ENCODE measurements at regions not wholly inside any gene's neighbourhood (a gene's known extent, or its start where the extent isn't known, plus 50 kb on each side); places are given as distances from the start of the nearest gene placed in this dataset.
A peak's percentile ranks its signal among the peaks of the same experiment; 100 is the strongest.
"Not testable (repeated sequence)": the region's sequence is repeated elsewhere in the genome, so short reads cannot be mapped to it uniquely, and the experiment has no call there.

DNA sequence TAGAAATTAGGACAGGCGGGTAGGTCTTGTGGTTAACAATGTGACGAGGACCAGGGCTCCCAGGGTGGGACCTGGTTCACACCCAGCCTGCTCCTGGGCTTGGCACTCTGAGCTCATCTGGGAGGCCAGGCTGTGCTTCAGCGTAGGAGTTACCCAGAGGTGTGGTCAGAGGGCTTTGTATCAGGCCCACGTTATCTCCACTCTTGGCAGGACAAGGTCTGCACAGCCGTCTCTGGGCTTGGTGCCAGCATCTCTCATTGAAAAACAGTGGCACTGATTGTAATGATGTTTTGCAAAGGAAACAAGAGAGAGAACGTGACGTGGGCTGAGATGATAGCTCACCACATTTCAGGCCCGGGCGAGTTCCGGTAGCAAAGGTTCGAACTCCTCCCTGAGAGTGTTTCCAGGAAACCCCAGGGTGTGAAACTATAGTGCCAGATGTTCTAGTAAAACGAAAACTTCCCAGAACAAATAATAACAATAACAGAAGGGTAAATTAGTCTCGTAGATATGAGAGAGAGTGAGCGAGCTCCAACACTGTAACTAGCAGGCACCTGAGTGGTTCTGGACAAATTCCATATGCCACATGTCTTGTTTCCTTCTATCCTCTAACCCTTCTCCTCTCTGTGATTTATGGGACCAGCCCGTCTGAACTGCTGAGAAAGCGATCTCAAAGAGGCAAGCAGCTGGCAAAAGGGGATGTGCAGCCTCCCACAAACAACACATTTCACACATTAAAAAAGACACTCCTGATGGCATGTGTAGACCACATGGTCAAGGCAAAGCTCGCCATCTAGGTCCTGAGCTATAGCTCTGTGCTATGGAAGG, 227.3 kb downstream of the KTN1 start:
- peak in 2 of 14 donors; percentile 0 to 4 for DNase-seq

DNA sequence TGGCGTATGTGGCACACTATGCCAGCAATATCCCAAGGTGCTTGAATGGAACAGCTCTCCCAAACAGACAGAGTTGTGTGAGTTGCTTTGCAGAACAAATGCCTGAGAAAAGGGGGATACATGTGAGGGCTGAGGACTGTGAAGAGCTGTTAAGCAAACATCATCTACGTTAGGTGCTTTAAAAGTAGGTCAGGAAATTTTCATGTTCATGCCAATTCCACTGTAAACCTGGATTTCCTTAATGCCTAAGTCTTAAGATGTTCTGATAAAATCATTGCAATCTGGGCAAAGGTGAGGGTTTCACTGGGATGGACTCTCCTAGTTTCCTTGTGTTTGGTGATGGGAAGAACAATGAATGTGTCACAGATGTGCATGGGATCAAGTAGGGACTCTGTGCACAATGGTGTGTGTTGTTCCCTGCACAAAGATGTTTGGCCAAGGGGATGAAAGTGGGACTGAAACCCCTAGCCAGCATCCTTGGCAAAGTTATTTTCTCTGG, 227.9 kb downstream of the KTN1 start:
- no peak for DNase-seq

DNA sequence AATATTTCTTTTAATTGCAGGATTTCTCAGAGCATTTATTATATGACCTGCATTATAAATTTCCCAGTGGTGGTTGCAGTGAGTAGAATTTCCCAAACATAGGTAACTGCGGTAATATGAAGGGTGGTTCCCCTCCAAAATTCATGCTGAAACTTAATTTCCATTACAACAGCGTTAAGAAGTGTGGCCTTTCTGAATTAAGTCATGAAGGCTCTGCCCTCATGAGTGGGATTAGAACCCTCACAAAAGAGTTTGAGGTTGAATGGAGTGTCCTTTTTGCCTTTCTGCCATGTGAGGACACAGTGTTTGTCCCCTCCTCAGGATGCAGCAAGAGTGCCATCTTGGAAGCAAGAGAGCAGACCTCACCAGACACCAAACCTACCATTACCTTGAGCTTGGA, 233.6 kb downstream of the KTN1 start:
- no peak for DNase-seq

DNA sequence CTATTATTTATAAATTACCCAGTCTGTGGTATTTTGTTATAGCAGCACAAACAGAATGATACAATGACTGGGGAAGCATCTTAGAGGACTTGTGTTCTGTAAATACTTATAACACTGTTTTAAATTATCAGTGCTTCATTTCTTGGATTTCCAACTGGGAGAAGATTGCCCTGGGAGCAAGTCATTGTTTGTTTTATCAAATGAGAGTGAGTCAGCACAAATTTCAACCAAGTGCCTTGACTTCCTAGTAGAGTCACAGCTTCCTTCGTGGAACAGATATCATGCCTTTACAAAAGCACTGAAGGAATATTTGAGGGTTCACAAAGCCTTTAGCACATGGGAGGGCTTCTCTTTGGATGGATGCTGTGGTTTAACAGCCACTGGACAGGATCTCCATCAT, 234.1 kb downstream of the KTN1 start:
- no peak for DNase-seq

DNA sequence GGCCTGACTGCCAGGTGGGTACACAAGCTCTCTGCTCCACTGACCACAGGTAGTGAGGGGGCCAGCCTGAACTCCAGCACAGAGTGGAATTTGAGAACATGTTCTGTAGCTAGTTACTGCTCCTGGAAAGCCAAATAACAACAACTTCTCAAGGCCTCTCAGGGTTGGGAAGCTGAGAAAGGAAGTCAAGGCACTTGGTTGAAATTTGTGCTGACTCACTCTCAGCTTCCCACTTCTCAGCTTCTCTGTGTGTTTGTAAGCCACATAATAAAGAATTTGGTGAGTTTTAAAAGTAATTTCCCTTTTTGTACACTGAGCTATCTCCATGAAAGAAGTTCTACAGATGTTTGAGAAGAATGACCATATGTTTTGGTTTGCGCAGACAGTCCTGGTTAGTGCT, 234.9 kb downstream of the KTN1 start:
- no peak for DNase-seq

DNA sequence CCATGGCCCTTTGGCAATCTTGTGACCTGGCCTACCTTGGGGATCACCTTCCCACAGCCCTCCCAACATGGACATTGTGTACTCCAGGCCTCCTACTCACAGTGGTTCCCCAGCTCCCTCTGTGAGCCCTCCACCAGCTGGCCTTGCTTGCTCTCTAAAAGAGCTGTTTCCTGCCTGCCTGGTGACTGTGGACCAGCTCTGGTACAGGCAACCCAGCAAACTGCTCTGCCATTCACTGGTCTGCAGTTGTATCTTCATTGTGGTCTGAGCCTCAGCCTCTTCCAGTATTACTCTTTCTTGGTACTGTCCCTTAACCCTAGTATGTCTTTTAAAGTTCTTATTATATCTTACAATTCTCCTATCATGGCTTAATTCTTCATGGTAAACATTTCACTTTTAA, 236.2 kb downstream of the KTN1 start:
- no peak for DNase-seq

DNA sequence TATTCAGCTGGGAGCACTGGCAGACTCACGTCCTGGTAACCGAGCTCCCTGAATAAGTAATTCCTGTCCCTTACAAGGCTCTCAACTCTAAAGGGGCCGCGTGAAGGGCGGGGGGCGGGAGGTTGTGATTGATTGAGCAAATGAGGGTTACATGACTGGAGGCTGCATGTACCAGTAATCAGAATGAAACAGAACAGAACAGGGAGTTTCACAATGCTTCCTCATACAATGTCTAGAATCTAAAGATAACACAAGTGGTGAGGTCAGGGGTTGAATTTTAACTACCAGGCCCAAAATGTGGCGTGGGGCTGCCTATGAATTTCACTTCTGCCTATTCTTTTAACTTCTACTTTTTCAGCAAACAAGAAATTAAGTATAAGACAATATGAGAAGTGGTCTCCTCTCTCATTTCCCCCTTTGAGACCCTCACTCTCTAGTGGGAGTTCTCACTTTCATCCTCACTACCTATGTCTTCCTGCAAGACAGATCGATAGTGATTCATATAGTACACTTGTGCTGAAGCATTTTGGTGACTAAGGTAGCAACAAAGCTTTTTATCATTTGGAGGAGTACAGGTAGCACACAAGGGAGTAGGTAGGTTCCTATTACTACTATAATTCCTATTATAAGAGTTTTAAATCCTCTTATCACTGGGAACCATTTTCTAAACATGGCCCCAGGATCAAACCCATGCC, 239.8 kb downstream of the KTN1 start:
- DNase-seq: no peak

DNA sequence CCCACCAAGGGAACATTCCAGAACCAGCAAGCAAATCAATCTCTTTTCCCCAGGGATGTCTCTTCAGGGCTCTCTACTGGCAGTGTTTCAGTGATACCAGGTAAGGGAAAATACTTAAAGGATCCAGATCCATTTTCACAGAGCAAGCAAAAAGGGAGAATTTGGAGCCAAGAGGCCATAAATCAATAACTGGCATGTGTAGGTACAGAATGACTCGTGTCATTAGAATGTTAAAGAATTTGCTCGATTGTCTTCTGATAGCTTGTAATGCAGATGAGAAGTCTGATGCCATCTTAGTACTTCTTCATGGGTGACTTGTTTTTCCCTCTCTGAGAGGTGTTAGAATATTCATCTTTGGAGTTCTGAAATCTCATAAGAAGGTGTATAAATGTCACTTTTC, 242.9 kb downstream of the KTN1 start:
- DNase-seq: no peak

DNA sequence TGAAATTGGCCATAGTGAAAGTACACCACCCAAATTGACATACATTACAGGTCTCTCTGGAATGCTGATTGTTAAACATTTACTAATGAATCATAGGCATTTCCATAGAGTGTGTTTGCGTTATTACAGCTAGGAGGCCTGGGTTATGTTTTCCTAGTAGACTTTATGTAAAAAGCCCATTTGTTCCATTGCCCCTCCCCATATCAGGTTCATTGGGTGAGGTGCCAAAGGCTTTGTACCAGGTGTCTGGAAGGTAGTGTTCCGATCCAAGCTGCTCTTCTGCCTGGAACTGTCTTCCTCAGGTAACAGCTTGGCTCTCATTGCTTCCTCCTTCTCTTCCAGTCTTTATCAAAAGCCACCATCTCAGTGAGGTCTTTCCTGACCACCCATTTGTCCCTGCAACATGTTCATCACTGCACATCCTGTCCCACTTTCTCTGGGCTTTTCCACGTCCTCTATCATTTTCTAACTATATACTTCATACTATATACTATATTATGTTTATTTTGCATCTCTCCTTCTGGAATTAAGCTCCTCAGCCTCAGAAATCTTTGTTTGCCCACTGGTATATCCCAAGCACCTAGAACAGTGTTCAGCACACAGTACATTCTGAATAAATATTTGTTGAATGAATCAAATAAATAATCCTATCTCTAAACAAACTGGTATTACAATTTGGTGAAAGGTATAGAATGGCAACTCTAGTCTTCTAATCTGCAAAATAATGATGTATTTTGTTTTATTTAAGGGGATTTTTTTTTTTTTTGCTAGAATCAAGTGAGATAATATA, 252.3 kb downstream of the KTN1 start:
- no peak for DNase-seq

DNA sequence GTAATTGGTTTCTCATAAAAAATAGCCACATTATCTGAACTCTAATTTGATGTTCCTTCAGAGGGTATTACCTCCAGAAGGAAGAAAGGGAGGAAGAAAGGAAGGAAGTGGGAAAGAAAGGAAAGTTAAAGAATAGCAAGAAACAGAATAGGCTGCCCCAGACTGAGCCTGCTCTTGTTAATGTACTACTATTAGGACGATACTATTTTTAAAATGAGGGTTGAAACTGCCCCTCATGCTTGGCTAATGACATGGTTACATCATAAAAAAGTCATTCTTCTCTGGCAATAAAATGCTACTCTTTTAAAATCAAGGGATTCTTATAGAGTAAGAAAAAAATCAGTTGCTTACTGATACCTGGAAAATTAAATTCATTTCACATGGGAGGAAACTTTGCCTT, 253.0 kb downstream of the KTN1 start:
- DNase-seq: no peak

DNA sequence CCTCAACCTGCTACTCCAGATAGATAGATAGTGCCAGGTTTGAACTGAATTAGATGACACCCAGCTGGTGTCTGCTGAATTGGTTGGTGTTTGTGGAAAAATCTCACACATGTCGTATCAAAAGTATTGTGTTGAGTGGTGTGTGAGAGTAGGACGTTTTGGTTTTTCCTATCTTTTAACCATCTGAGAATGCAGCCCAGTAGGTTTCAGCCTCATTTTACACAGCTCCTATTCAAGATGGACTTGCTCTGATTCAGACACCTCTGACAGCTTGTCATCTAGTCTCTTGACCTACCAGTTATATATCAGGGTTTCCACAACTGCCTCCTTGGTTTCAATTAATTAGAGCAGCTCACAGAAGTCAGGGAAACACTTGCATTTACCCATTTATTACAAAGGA, 254.4 kb downstream of the KTN1 start:
- DNase-seq: no peak

DNA sequence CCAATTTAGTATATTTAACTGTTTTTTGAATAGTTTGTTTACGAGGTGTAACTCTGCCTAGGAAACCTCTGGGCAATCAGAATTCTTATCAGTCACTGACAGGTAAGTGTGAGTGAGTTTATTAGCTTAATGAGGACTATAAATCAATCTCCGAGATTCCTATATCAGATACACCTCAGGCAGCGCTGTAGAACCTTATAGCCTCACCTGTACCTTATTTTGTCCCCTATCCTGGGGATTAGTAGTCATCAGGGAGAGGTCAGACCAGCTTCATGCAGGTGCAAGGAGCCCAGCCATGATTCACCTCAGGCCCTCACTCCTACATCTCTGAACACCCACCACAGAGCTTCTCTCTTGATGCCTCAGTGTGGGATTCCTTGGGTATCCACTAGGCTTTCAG, 256.0 kb downstream of the KTN1 start:
- DNase-seq: no peak

DNA sequence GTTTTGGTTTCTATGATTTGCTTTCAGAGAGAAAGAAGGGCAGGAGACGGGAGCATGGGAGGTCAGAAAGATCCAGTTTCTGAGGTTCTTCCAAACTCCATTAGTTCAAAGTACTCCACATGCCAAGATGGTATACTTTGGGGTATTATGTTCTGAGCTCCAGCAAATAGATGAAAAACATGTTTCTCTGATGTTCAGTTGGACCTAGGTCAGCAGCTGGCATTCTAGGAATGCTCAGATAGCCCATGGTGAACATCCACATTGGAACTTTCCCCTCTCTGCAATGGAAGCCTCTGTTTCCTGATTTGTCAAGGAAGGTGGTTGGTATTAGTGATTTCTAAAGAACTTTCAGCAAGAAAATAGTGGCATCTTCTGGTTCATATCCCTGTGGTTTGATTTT, 257.5 kb downstream of the KTN1 start:
- DNase-seq: no peak

DNA sequence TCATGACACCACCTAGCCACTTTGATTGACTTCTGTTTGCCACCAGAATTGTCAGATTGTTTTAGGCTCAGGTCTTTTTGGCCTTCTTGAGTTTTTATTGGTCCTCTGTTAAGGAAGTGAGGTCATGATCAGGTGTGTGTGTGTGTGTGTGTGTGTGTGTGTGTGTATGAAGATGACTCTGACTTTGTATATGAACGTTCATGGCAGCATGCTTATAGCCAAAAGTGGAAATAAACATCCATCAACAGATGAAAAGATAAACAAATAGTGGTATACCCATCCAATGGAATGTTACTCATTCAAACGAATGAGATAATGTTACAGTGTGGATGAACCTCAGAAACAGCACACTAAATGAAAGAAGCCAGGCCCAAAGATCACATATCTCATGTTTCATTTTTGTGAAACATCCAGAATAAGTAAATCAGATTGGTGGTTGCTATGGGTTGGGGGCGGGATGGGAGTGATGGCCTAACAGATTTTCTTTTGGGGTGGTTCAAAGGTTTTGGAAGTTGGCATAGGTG, 258.6 kb downstream of the KTN1 start:
- no peak for DNase-seq

DNA sequence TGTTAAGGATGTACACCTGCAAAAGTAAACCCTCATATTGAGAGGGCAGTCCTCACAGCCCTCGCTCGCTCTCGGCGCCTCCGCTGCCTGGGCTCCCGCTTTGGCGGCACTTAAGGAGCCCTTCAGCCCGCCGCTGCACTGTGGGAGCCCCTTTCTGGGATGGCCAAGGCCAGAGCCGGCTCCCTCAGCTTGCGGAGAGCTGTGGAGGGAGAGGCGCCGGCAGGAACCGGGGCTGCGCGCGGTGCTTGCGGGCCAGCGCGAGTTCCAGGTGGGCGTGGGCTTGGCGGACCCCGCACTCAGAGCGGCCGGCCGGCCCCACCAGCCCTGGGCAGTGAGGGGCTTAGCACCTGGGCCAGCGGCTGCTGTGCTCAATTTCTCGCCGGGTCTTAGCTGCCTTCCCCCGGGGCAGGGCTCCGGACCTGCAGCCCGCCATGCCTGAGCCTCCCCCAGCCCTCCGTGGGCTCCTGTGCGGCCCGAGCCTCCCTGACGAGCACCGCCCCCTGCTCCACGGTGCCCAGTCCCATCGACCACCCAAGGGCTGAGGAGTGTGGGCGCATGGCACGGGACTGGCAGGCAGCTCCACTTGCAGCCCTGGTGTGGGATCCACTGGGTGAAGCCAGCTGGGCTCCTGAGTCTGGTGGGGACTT, 259.4 kb downstream of the KTN1 start:
- not testable (repeated sequence) for DNase-seq

DNA sequence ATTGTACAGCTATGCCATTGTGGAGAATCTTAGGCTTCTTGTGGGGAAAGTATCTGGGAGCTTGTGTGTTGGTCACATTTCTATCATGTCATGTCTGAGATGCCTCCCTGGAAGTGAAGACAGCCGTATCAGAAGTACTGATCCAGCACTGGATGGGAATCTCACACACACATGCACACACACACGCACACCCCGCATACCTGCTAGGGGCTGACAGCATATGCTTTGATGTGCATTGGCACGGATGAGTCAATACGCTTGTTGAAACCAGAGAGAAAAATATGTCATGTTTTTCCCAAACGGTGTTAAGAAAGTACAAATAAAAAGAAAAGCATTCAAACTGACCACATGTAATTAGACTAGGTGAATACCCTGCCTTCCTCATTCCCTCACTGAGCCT, 260.8 kb downstream of the KTN1 start:
- no peak for DNase-seq

DNA sequence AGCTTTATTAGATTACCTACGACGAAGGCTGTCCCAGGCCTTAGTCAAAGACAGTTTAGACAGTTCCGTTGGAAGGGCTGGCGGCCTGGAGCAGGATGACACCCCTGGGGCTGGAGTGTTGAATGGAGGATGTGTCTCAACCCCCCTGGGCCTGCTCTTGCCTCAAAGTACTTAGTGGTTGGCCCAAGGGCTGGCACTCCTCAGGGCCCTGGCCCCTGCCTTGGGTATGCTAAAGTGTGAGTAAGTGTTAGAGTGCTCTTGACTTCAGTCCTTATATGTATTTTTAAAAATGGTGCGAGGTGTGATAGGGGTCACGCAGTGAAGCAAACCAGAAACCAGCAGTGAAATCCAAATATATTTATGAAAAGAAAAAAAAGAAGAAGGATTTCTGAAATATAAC, 261.6 kb downstream of the KTN1 start:
- DNase-seq: no peak

DNA sequence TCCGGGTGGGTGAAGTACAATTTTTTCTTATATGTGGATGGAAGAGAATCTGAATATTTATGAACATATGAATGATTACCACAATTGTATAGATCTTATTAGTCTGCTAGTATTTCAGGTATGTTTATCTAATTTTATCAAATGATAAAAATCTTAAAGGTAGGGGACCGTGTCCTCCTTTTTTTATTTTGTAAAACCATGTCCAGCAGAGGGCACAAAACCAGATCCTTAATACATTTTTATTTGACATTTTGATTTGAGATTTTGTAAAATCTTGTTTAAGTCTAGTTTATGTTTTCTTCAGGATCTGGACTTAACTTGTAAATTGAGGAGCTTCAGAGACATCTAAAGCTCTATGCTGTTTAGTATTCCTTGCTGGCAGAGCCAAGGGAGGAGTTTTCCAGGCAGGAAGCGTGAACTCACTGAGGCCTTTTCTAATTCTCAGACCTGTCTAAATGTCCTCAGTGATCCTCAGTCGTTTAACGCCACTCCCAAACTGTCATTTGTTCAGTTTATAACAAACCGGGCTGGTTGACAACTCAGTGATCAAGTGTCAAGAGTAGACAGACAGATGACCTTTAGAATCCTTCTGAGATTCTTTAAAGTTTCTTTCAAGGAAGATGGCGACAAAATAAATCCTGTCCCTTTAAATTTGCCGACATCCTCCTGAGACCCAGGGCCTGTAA, 263.9 kb downstream of the KTN1 start:
- no peak for DNase-seq

DNA sequence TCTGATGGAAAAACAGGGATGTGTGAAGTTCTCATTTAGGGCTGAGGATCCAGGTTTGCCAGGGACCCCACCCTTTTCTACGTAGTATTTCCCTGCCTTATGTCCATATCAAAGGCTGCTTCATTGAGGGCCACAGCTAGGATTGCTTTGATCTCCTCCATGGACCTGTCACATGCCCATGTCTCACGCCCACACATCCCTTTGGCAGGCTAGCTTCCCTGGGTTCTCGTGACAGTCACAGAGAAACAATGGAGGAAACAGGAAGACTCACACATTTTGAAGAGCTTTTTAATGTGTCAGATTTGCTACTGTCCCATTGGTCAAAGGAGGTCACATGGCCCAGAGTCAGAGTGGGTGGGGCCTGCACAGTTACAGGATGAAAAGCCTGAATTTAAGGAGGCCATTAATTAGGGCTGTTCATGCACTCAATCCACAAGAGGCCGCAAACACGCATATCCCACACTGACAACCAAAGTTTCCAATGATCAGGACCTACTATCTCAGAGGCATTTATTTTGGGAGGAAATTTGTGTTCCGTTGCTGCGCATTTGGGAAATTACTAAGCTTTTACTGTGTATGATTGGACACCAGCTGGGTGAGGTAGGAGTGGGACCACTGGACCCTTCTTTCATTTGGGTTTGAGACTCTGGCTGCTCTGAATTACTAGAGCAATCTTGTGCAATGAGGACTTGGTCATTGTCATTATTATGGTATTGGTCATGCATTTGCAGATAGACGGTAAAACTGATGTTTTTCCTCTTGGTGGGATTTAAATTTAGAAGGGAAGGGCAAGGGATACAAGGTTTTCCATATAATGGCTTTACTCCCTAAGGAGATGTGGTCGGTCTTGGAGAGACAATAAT, 266.2 kb downstream of the KTN1 start:
- DNase-seq: no peak

DNA sequence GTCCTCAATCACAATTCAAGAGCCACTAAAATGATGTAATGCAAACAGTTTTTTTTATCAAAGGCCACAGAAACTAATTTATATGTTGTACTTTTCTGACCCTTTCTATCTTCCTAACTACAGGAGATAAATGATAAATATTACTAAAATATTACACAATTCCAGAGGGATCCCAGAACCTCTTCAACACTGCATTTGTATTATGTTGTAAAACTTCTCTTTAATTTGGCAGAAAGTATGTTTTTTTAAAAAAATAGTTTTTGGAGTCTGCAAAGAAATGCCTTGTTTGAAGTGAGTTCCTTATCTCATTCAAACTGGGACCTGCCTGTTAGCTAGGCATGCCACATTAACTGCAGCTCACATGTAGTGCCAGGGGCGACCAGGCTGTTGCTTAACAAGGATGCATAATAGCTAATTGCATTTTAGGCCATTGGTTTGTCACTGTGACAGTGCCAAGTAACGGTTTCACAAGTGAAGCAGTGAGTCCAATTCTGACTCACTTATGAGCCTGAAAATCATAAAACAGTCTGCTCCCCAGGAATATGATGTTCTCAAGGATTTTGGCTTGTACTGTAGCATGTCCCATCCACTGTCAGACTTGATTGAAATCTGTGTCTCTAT, 266.9 kb downstream of the KTN1 start:
- peak in 1 of 14 donors; percentile 12 for DNase-seq
